ENCODE measurements at regions not wholly inside any gene's neighbourhood (a gene's known extent, or its start where the extent isn't known, plus 50 kb on each side); places are given as distances from the start of the nearest gene placed in this dataset.

DNA sequence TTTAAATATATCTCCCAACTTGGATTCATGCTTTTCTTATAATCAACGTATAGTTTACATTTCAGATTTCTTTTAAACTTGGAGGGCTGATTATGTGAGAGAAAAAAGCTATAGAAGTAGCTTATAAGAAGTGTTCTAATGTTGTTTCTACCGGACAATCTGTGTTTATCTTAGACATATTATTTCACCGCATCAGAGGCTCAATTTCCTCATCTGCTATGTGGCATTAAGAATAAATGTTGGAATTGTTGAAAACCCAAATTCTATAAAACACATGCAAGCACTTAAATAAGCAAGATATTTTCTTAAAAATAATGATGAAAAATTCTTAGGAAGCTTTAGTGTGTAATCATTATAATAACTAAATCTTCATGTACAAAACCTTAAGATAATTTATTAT, 407.9 kb downstream of the HRH4 start:
- H3K9me3 Mint-ChIP-seq: peaks cover 12% of the 10 kb centered on the region
- no peak overlapping the region for H3K4me3 Mint-ChIP-seq
- no peaks in the 10 kb centered on the region for H3K36me3 Mint-ChIP-seq
- no peak overlapping the region for H3K27ac Mint-ChIP-seq
- no peaks in the 10 kb centered on the region for H3K4me1 Mint-ChIP-seq
- peaks cover 3% of the 10 kb centered on the region for H3K27me3 Mint-ChIP-seq

DNA sequence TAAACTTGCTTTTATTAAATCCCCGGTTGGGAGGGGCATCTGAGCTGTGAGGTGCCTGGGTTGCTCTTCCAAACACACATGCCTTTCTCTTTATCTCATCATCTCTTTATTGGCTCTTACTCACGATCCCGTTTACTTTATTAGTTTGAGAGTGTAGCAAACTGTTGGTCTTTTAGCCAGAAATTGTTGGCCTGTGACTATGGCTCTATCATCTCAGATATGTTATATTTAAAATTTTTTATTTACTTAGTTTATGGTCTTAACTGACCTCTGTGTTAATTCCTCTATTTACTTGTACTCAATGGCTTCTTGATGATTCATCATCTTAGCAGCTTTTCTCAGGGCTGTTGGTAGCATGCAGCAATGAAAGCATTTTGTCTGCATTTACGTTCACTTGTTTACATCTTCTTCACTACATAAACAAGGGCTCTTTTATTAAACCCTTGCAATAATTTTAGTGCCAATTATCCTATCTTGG, 408.4 kb downstream of the HRH4 start:
- H3K36me3 Mint-ChIP-seq: no peaks in the 10 kb centered on the region
- H3K4me1 Mint-ChIP-seq: no peaks in the 10 kb centered on the region
- H3K9me3 Mint-ChIP-seq: peaks cover 12% of the 10 kb centered on the region
- peaks cover 3% of the 10 kb centered on the region for H3K27me3 Mint-ChIP-seq
- H3K27ac Mint-ChIP-seq: no peak overlapping the region
- H3K4me3 Mint-ChIP-seq: no peak overlapping the region

- Mint-ChIP-seq H3K36me3 (no peaks in the 10 kb centered on the region), H3K27ac (no peak overlapping the region)
These were observed 408.8 kb downstream of the HRH4 start for GRCh38 chr18:24869285-24869684.

GRCh38 chr18:24875286-24875685, 414.8 kb downstream of the HRH4 start:
- H3K4me1 Mint-ChIP-seq: no peaks in the 10 kb centered on the region
- no peaks in the 10 kb centered on the region for H3K36me3 Mint-ChIP-seq
- no peak overlapping the region for H3K4me3 Mint-ChIP-seq
- no peak overlapping the region for H3K27ac Mint-ChIP-seq
- peaks cover 2% of the 10 kb centered on the region for H3K27me3 Mint-ChIP-seq
- peaks cover 5% of the 10 kb centered on the region for H3K9me3 Mint-ChIP-seq

More at GRCh38 chr18:24869285-24869684, 408.8 kb downstream of the HRH4 start:
- H3K4me1 Mint-ChIP-seq: no peaks in the 10 kb centered on the region
- peaks cover 3% of the 10 kb centered on the region for H3K27me3 Mint-ChIP-seq
- no peak overlapping the region for H3K4me3 Mint-ChIP-seq
- H3K9me3 Mint-ChIP-seq: peaks cover 12% of the 10 kb centered on the region

DNA sequence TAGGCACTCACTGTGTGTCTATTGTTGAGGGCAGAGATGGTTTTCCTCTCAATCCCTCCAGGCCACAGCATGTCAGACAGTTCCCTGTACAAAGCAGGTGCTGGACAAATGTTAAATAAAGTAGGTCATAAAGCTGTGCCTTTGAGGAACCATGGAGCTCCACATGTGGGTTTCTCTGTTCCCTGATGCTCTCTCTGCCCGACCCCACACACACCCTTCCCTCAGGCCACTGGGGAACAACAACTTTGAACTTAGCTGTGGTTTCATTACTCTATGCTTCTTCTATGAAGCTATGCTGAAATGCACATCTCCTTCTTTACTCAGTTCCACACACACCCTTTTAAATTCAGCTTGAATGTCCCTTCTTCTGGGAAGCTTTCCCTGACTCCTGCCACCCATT, 415.3 kb downstream of the HRH4 start:
- Mint-ChIP-seq H3K9me3 (peaks cover 5% of the 10 kb centered on the region), H3K36me3 (no peaks in the 10 kb centered on the region), H3K4me1 (no peaks in the 10 kb centered on the region), H3K4me3 (no peak overlapping the region), H3K27me3 (peaks cover 2% of the 10 kb centered on the region), H3K27ac (no peak overlapping the region)

DNA sequence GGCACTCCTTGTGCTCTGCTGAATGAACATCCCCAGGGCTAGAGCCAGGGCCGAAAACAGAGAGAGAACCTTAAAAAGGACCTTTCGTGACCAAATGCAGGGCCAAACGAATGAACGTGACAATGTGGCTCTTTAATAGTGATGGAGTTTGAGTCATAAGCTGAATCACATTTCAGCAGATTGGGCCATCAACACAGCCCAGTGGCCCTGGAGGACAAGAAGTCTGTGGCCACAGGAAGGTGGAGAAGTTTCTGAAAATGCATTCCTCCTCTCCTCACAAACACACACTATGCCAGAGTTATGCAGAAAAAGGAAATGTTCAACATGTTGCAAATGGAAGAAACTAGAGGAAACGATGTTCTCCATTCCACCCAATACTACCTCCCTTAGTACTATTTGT, 415.8 kb downstream of the HRH4 start:
- Mint-ChIP-seq H3K36me3 (no peaks in the 10 kb centered on the region), H3K4me3 (no peak overlapping the region), H3K27me3 (peaks cover 2% of the 10 kb centered on the region), H3K27ac (no peak overlapping the region), H3K4me1 (no peaks in the 10 kb centered on the region), H3K9me3 (peaks cover 5% of the 10 kb centered on the region)

GRCh38 chr18:24877066-24877465, 416.6 kb downstream of the HRH4 start:
- Mint-ChIP-seq H3K27me3 (peaks cover 2% of the 10 kb centered on the region), H3K36me3 (no peaks in the 10 kb centered on the region), H3K4me3 (no peak overlapping the region), H3K27ac (no peak overlapping the region), H3K9me3 (peaks cover 3% of the 10 kb centered on the region), H3K4me1 (no peaks in the 10 kb centered on the region)

DNA sequence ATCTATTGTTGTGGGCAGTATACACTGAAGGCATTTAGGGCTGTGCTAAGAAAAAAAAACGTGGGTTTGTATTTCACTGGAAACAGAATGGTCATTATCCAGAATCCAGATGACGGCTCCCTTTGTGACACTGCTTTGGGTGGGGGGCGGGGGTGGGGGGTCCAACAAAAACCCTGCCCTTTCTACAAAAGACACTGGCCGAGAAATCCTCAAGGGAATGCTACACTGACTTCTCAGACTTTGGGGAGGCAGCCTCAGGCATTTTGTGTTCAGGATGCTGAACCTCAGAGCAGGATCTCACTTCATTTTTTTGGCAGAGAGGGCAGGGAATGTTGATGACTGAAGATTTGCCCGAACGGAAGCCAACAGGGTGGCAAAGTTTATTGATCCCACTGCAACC, 417.1 kb downstream of the HRH4 start:
- no peak overlapping the region for H3K27ac Mint-ChIP-seq
- H3K9me3 Mint-ChIP-seq: no peaks in the 10 kb centered on the region
- H3K4me1 Mint-ChIP-seq: no peaks in the 10 kb centered on the region
- no peak overlapping the region for H3K4me3 Mint-ChIP-seq
- H3K36me3 Mint-ChIP-seq: no peaks in the 10 kb centered on the region
- peaks cover 2% of the 10 kb centered on the region for H3K27me3 Mint-ChIP-seq

GRCh38 chr18:24878289-24878688, 417.9 kb downstream of the HRH4 start:
- H3K27me3 Mint-ChIP-seq: peaks cover 2% of the 10 kb centered on the region
- no peaks in the 10 kb centered on the region for H3K36me3 Mint-ChIP-seq

GRCh38 chr18:24885276-24885675, 424.8 kb downstream of the HRH4 start:
- Mint-ChIP-seq H3K36me3 (no peaks in the 10 kb centered on the region), H3K27me3 (no peaks in the 10 kb centered on the region), H3K9me3 (no peaks in the 10 kb centered on the region), H3K4me1 (no peaks in the 10 kb centered on the region), H3K27ac (no peak overlapping the region), H3K4me3 (no peak overlapping the region)

More at GRCh38 chr18:24878289-24878688, 417.9 kb downstream of the HRH4 start:
- no peak overlapping the region for H3K4me3 Mint-ChIP-seq
- no peak overlapping the region for H3K27ac Mint-ChIP-seq
- H3K9me3 Mint-ChIP-seq: no peaks in the 10 kb centered on the region
- H3K4me1 Mint-ChIP-seq: no peaks in the 10 kb centered on the region

DNA sequence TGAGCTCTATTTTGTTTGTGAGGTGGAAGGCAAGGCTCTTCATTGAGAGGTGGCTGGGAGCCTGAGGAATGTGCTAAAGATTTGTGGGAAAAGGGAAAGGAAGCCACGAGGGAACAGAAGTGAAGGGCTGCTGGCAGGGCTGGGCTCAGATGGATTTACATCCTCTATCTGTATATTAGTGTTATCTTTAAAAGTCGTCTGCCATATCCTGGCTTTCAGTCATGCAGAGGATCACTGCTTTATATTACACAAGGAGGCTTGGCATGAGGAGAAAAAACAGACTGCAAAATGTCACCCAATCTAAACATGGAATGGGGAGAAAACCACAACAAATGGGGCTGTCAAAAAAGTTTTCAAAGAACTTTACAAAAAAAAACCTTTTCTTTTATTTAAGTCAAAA, 434.4 kb downstream of the HRH4 start:
- Mint-ChIP-seq H3K27me3 (peaks cover 4% of the 10 kb centered on the region), H3K36me3 (no peaks in the 10 kb centered on the region), H3K4me1 (no peaks in the 10 kb centered on the region), H3K27ac (no peak overlapping the region), H3K9me3 (peaks cover 12% of the 10 kb centered on the region), H3K4me3 (no peak overlapping the region)

DNA sequence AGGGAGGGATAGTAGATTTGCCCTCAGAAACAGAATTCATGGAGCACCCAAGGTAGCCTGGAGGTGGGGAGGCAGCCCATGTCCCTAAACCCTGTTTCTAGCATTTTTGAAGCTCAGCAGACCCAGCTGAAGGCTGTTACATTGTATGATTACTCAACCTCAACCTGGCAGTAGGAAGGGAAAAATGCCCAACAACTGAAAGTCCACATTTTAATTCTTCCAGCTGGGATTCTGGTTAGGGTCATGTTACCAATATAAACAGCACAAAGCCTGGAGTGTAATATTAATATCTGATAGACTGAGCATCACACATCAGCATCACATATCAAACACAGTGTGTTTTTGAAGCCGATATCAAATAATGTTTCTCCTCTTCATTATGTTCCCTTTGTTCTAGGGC, 437.0 kb downstream of the HRH4 start:
- H3K4me3 Mint-ChIP-seq: no peak overlapping the region
- no peak overlapping the region for H3K27ac Mint-ChIP-seq
- peaks cover 7% of the 10 kb centered on the region for H3K27me3 Mint-ChIP-seq
- no peaks in the 10 kb centered on the region for H3K36me3 Mint-ChIP-seq
- H3K9me3 Mint-ChIP-seq: peaks cover 22% of the 10 kb centered on the region
- no peaks in the 10 kb centered on the region for H3K4me1 Mint-ChIP-seq

DNA sequence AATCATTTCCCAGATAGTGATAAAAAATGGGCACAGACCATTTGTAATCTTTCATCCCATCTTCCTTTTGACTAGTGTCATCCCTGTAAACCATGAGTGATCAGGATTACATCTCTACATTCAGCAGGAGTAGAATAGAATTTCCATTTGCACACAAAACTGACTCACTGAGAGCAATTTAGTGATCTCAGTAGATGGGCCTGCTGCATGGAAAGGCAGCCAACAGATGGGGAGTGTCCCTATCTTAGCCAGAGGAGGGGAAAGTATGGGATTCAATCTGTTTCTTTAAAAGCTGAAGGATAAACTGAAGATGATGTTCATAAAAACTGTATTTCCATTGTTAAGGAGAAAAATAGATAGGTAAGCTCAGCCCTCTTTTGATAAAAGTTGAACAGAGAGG, 441.7 kb downstream of the ZNF521 start:
- H3K4me3 Mint-ChIP-seq: no peak overlapping the region

DNA sequence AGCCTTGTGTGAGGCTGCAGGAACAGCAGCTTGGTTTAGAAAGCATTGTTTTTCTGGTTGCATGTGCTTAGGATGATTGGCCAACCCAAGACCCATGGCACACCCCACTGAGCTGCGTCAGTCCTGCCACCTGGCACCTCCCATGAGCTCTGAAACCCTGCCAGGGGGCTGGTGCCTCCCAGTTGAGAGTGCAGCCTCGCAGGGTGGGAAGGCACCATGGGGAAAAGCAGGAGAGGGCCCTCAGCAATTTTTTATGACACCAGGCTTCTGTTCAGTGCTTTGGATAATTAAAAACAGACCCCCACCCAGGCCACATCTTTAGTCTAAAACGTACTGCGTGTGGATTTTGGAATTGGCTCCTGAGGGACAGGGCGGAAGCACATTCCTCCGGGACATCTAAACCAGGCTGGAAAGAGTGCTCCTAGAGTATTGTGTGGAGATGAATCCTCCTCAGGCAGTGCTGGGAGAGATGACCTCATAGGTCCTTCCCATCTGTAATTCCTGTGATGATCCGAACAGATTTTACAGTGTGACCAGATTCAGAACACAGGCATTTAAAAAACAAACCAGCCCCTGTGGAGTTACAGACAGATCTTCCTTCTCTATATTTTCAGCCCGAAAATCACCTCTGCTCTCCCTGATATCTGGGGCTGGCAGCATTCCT, 438.3 kb downstream of the ZNF521 start:
- no peaks in the 10 kb centered on the region for H3K36me3 Mint-ChIP-seq

More for the DNA sequence above, 441.7 kb downstream of the ZNF521 start:
- Mint-ChIP-seq H3K36me3 (no peaks in the 10 kb centered on the region), H3K9me3 (peaks cover 11% of the 10 kb centered on the region), H3K27ac (no peak overlapping the region), H3K4me1 (no peaks in the 10 kb centered on the region), H3K27me3 (no peaks in the 10 kb centered on the region)

GRCh38 chr18:24914171-24914525, 437.8 kb downstream of the ZNF521 start:
- no peaks in the 10 kb centered on the region for H3K4me1 Mint-ChIP-seq
- peaks cover 4% of the 10 kb centered on the region for H3K27me3 Mint-ChIP-seq
- no peaks in the 10 kb centered on the region for H3K36me3 Mint-ChIP-seq
- no peak overlapping the region for H3K4me3 Mint-ChIP-seq
- no peak overlapping the region for H3K27ac Mint-ChIP-seq
- H3K9me3 Mint-ChIP-seq: no peaks in the 10 kb centered on the region

More for the DNA sequence above, 438.3 kb downstream of the ZNF521 start:
- H3K27ac Mint-ChIP-seq: no peak overlapping the region
- H3K9me3 Mint-ChIP-seq: no peaks in the 10 kb centered on the region
- H3K27me3 Mint-ChIP-seq: peaks cover 3% of the 10 kb centered on the region
- no peak overlapping the region for H3K4me3 Mint-ChIP-seq
- no peaks in the 10 kb centered on the region for H3K4me1 Mint-ChIP-seq

DNA sequence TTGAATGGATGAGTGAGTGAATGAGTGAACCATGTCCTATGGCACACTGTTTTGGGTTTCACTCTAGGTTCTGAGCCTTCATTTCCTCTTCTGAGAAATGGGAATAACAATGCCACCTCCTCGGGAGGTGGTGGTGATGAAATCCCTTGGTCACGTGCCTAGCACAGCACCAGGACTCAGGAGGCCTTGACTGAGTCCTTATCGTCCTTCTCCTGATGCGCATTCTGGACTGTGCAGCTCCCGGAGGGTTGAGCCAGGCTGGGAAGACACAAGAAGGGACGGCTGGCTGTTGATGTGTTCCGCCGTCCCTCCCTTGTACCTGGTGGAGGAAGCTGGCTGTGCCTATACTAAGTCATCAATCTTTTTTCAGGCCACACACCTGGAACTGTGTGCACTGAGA, 437.3 kb downstream of the ZNF521 start:
- Mint-ChIP-seq H3K27ac (no peak overlapping the region), H3K4me3 (no peak overlapping the region), H3K9me3 (no peaks in the 10 kb centered on the region), H3K4me1 (no peaks in the 10 kb centered on the region), H3K36me3 (no peaks in the 10 kb centered on the region), H3K27me3 (peaks cover 4% of the 10 kb centered on the region)

DNA sequence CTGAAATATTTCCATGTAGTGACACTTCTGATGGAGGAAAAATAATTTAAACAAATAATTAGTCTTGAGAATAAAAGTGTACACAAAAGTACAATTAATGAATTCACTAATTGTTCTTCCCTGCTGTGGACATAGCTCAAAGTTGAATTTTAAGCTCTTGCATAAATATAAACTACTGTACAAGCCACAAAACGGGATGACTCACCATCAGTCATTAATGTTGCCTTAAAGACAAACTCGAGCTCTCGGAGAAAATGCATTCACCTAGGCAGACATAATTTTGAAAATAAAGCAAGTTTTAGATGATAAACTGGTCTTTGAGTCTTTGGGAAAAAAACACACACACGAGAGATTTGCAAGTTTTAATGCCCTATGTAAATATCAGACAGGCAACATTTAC, 436.4 kb downstream of the ZNF521 start:
- no peak overlapping the region for H3K4me3 Mint-ChIP-seq
- H3K9me3 Mint-ChIP-seq: no peaks in the 10 kb centered on the region
- H3K4me1 Mint-ChIP-seq: no peaks in the 10 kb centered on the region
- no peaks in the 10 kb centered on the region for H3K36me3 Mint-ChIP-seq
- peaks cover 4% of the 10 kb centered on the region for H3K27me3 Mint-ChIP-seq
- H3K27ac Mint-ChIP-seq: no peak overlapping the region

Data from activated naive CD4-positive, alpha-beta T cell treated with anti-CD3 and anti-CD28 coated beads, Interleukin-2, amount 50 U/mL, for 24 hours (primary cell).